ENCODE measurements at regions not wholly inside any gene's neighbourhood (a gene's known extent, or its start where the extent isn't known, plus 50 kb on each side); places are given as distances from the start of the nearest gene placed in this dataset.

GRCh38 chr2:145692971-145693478 is 1173.1 kb upstream of the ZEB2 start:
- TF ChIP-seq CTCF (conservative IDR thresholded peaks at IDR 0.05; ENCODE audit: low read depth, low read length) (no peak), EZH2 (IDR thresholded peaks at IDR 0.05; ENCODE audit: borderline replicate concordance, low read depth, low read length, poor library complexity, severe bottlenecking) (no peak)
